Progenitor cell of endocrine pancreas (in vitro differentiated cells): ENCODE measurements at regions not wholly inside any gene's neighbourhood (a gene's known extent, or its start where the extent isn't known, plus 50 kb on each side); places are given as distances from the start of the nearest gene placed in this dataset.

Experiments
- DNase-seq: peaks from one replicate; pipeline ENCODE4 v3.0.0; 2021; ENCODE audit warnings: low spot score; ENCODE audit not compliant: unreplicated experiment
- H3K27ac Mint-ChIP-seq: 2 replicates; pipeline ENCODE4 v1.8.0; 2021; ENCODE audit warnings: mild to moderate bottlenecking, moderate library complexity, mixed read lengths
- H3K27me3 Mint-ChIP-seq: 2 replicates; pipeline ENCODE4 v1.8.0; 2021; ENCODE audit warnings: mixed read lengths
- H3K36me3 Mint-ChIP-seq: 2 replicates; pipeline ENCODE4 v1.8.0; 2022; ENCODE audit warnings: mixed read lengths; ENCODE audit not compliant: insufficient read depth
- H3K4me1 Mint-ChIP-seq: 2 replicates; pipeline ENCODE4 v1.8.0; 2021; ENCODE audit warnings: low read depth, mixed read lengths
- H3K4me3 Mint-ChIP-seq: 2 replicates; pipeline ENCODE4 v1.8.0; 2021; ENCODE audit warnings: low read depth, mild to moderate bottlenecking, moderate library complexity, mixed read lengths
- H3K9me3 Mint-ChIP-seq: 2 replicates; pipeline ENCODE4 v1.8.0; 2021; ENCODE audit warnings: low read depth, mixed read lengths
- CTCF ChIP-seq: fragments of 200-600 bp; sonication (generic); IDR thresholded peaks from one replicate; pipeline ENCODE4 v1.5.0; 2021; ENCODE audit warnings: antibody characterized with exemption, mild to moderate bottlenecking; ENCODE audit not compliant: unreplicated experiment

GRCh38 chr18:22320155-22320554, 97.6 kb downstream of the CTAGE1 start:
- peaks cover 3% of the 10 kb centered on the region for H3K27me3 Mint-ChIP-seq
- H3K4me3 Mint-ChIP-seq = no peak overlapping the region
- peaks cover 12% of the 10 kb centered on the region for H3K4me1 Mint-ChIP-seq
- no peak overlapping the region for H3K27ac Mint-ChIP-seq
- DNase-seq = no peak
- no peaks in the 10 kb centered on the region for H3K36me3 Mint-ChIP-seq
- H3K9me3 Mint-ChIP-seq = no peaks in the 10 kb centered on the region
- no peak for TF ChIP-seq CTCF

DNA sequence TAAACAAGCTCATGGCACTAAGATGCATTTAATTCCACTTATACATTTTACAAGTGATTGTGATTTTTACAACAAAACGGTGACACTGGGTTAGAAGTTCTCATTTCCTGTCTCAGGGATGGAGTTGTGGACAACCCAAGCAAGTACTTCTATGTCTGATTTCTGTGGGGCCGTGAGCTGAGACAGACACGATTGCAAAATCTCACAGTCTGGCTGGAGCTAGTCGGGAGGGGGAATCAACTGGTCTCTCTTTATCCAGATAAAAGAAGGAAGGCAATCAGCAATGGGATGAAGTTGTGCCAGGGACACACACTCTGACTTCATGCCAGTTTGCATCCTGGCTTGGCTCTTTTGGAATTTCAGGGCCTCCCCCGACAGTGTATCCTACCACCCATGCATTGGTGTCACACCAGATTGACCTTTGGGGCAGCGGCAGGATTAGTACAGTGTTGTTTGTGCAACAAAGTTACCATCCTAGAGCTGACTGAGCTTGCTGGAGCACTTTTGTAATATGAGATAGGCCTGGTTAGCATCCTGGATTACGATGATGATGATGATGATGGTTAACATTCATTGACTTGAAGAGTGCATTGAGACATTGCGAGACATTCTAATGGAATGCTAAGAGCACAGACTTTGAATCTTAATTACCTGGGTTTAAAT, 98.8 kb downstream of the CTAGE1 start:
- TF ChIP-seq CTCF = no peak
- Mint-ChIP-seq H3K4me1 (peaks cover 9% of the 10 kb centered on the region), H3K27ac (no peak overlapping the region), H3K36me3 (no peaks in the 10 kb centered on the region), H3K27me3 (no peaks in the 10 kb centered on the region), H3K9me3 (no peaks in the 10 kb centered on the region), H3K4me3 (no peak overlapping the region)
- DNase-seq = no peak

- no peak overlapping the region for H3K27ac Mint-ChIP-seq
- no peak for TF ChIP-seq CTCF
- H3K9me3 Mint-ChIP-seq = peaks cover 4% of the 10 kb centered on the region
- H3K36me3 Mint-ChIP-seq = no peaks in the 10 kb centered on the region
- H3K27me3 Mint-ChIP-seq = no peaks in the 10 kb centered on the region
- no peak overlapping the region for H3K4me3 Mint-ChIP-seq
- DNase-seq = no peak
- H3K4me1 Mint-ChIP-seq = peaks cover 9% of the 10 kb centered on the region
Observed at GRCh38 chr18:22314420-22314819, 103.3 kb downstream of the CTAGE1 start.

- no peak for DNase-seq
- Mint-ChIP-seq H3K27me3 (no peaks in the 10 kb centered on the region), H3K4me1 (peaks cover 8% of the 10 kb centered on the region), H3K36me3 (no peaks in the 10 kb centered on the region), H3K4me3 (no peak overlapping the region), H3K9me3 (peaks cover 4% of the 10 kb centered on the region), H3K27ac (no peak overlapping the region)
- TF ChIP-seq CTCF = no peak
Observed at GRCh38 chr18:22314001-22314400, 103.7 kb downstream of the CTAGE1 start.

DNA sequence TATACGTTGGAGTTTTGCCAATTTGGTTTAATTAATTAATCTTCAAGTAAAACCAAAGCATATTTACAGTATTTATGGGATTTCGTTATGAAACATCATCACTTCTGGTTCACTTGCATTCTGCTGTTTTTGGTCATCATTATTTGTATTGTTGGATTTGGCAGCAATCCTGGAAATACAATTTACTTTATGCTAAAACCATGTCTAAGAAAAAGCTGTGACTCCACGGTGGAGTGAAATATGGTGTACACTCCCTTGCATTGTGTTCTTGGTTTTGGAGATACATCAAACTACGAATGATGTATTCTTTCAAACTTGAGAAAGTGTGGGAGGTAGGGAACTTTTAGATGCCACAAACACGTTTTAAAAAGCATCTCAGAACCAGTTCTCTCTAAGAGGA, 106.4 kb downstream of the CTAGE1 start:
- Mint-ChIP-seq H3K36me3 (no peaks in the 10 kb centered on the region), H3K4me3 (no peak overlapping the region), H3K27ac (no peak overlapping the region), H3K4me1 (no peaks in the 10 kb centered on the region), H3K9me3 (peaks cover 4% of the 10 kb centered on the region), H3K27me3 (no peaks in the 10 kb centered on the region)
- no peak for TF ChIP-seq CTCF
- DNase-seq = no peak
